HEK293 (cell line): ENCODE measurements at regions not wholly inside any gene's neighbourhood (a gene's known extent, or its start where the extent isn't known, plus 50 kb on each side); places are given as distances from the start of the nearest gene placed in this dataset.
A peak's percentile ranks its signal among the peaks of the same experiment; 100 is the strongest.

Experiments
- CTCF ChIA-PET: fragments of 350-600 bp; formaldehyde crosslinking; extraction: SDS; loops from one replicate; lab custom pipeline; 2021; ENCODE audit warnings: antibody characterized with exemption; lab: Yijun Ruan, JAX
- POLR2A ChIA-PET: fragments of 300-600 bp; formaldehyde crosslinking; extraction: SDS; loops from one replicate; lab custom pipeline; 2020; ENCODE audit warnings: antibody characterized with exemption, inconsistent platforms; lab: Yijun Ruan, JAX
- H3K27ac ChIP-seq: fragments of 200-500 bp; sonication (Bioruptor generic); 2 replicates; pipeline ENCODE4 v1.5.1; 2014; ENCODE audit warnings: low read depth, low read length, control low read depth, inconsistent platforms; ENCODE audit errors: extremely low read depth
- H3K36me3 ChIP-seq, 2 experiments: fragments of 200-500 bp in 1 of 2; sonication (Bioruptor generic) in 1 of 2; 1 replicate in 1 of 2; 2 replicates in 1 of 2; pipeline ENCODE4 v1.5.1; 2014 to 2017; ENCODE audit warnings: inconsistent platforms in 2 of 2, low read length in 2 of 2; ENCODE audit not compliant: control insufficient read depth in 2 of 2, insufficient read depth in 1 of 2
- H3K4me1 ChIP-seq: fragments of 200-500 bp; sonication (Bioruptor generic); 2 replicates; pipeline ENCODE4 v1.5.1; 2014; ENCODE audit warnings: mild to moderate bottlenecking, low read length, inconsistent platforms; ENCODE audit not compliant: control insufficient read depth, insufficient read depth
- H3K4me3 ChIP-seq: 2 replicates; pipeline ENCODE4 v1.5.1; 2011; ENCODE audit warnings: low read depth, mild to moderate bottlenecking, control low read depth, low read length, moderate library complexity
- H3K9me3 ChIP-seq: fragments of 200-500 bp; sonication (Bioruptor generic); 2 replicates; pipeline ENCODE4 v1.5.1; 2014; ENCODE audit warnings: low read depth, low read length, inconsistent platforms; ENCODE audit not compliant: control insufficient read depth, insufficient read depth
- YY2 ChIP-seq: fragments of 450-650 bp; formaldehyde crosslinking; IDR thresholded peaks from 2 replicates; pipeline ENCODE4 v1.5.1; 2016; ENCODE audit warnings: missing biosample characterization, missing genetic modification characterization
- ZBTB17 ChIP-seq: fragments of 450-650 bp; formaldehyde crosslinking; IDR thresholded peaks from 2 replicates; pipeline ENCODE4 v1.5.1; 2016; ENCODE audit warnings: missing biosample characterization, missing genetic modification characterization
- ZBTB21 ChIP-seq: fragments of 450-650 bp; formaldehyde crosslinking; IDR thresholded peaks from 2 replicates; pipeline ENCODE4 v1.5.1; 2017; ENCODE audit warnings: missing biosample characterization, missing genetic modification characterization
- ZIC2 ChIP-seq: fragments of 450-650 bp; formaldehyde crosslinking; IDR thresholded peaks from 2 replicates; pipeline ENCODE4 v1.5.1; 2016; ENCODE audit warnings: missing biosample characterization, missing genetic modification characterization
- ZNF174 ChIP-seq: fragments of 450-650 bp; formaldehyde crosslinking; IDR thresholded peaks from 2 replicates; pipeline ENCODE4 v1.5.0; 2017; ENCODE audit warnings: missing biosample characterization, mild to moderate bottlenecking, missing genetic modification characterization
- ZNF2 ChIP-seq: fragments of 450-650 bp; formaldehyde crosslinking; IDR thresholded peaks from 2 replicates; pipeline ENCODE4 v1.5.1; 2016; ENCODE audit warnings: missing biosample characterization, missing genetic modification characterization
- ZNF433 ChIP-seq: fragments of 450-650 bp; formaldehyde crosslinking; IDR thresholded peaks from 2 replicates; pipeline ENCODE4 v1.5.1; 2016; ENCODE audit warnings: missing biosample characterization, missing genetic modification characterization, low read depth
- ZNF701 ChIP-seq: fragments of 450-650 bp; formaldehyde crosslinking; IDR thresholded peaks from 2 replicates; pipeline ENCODE4 v1.5.1; 2016; ENCODE audit warnings: missing biosample characterization, missing genetic modification characterization
- TF ChIP-seq, protein P1 (sequence below): fragments of 450-650 bp; formaldehyde crosslinking; IDR thresholded peaks from 2 replicates; pipeline ENCODE4 v1.5.1; 2016; ENCODE audit warnings: missing biosample characterization, missing genetic modification characterization
- TF ChIP-seq, protein P2 (sequence below): fragments of 450-650 bp; formaldehyde crosslinking; IDR thresholded peaks from 2 replicates; pipeline ENCODE4 v1.5.1; 2016; ENCODE audit warnings: missing biosample characterization, missing genetic modification characterization
- TF ChIP-seq, protein P3 (sequence below): fragments of 450-650 bp; formaldehyde crosslinking; IDR thresholded peaks from 2 replicates; pipeline ENCODE4 v1.5.1; 2016; ENCODE audit warnings: missing biosample characterization, missing genetic modification characterization
- TF ChIP-seq, protein P4 (sequence below): fragments of 450-650 bp; formaldehyde crosslinking; IDR thresholded peaks from 2 replicates; pipeline ENCODE4; 2016; ENCODE audit warnings: missing biosample characterization, missing genetic modification characterization

DNA sequence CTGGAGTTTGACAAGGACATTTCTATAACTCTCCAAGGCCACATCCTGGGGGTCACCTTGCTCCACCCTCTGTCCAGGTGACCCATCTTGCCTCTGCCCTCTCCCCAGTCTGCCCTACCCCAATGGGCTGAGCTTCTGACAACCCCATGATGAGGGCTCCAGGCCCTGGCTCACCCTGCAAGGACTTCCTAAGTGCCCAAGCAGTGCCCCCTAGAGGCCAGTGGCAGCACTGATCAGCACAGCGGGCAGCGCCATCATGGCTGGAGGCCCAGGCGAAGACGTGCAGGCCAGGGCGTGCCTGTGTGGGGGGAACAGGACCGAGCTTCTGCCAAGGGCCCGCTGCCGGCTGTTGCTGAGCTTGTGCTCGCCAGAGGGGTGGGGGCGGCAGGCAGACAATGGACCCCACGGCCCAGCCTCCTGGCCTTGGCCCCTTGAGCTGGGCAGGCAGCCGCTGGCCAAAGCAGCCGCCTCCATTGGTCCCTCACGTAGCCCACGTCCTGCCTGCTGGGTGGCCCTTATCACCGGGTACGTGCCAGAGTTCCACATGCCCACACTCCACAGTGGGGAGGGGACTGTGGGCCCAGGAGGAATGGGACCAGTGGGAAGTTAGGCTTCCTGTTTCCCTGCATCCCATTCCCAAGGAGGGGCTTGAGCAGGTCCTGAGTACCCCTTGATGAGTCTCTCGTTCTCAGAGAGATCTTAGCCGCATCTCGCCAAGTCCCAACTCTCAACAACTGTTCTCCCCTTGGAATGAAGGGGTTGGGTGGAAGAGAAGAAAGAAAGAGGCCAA is 64.3 kb downstream of the MRPL14 start (continued):
- TF ChIP-seq ZNF701 (tag by site-specific recombination) (0 out of 2 replicates have a peak, but pooled peaks have one; percentile 21), ZBTB21 (tag by site-specific recombination) (no peak), YY2 (tag by site-specific recombination) (0 out of 2 replicates have a peak, but pooled peaks have one; percentile 44), ZNF2 (tag by site-specific recombination) (no peak), ZNF433 (tag by site-specific recombination) (no peak)
- TF ChIP-seq, protein P1, sequence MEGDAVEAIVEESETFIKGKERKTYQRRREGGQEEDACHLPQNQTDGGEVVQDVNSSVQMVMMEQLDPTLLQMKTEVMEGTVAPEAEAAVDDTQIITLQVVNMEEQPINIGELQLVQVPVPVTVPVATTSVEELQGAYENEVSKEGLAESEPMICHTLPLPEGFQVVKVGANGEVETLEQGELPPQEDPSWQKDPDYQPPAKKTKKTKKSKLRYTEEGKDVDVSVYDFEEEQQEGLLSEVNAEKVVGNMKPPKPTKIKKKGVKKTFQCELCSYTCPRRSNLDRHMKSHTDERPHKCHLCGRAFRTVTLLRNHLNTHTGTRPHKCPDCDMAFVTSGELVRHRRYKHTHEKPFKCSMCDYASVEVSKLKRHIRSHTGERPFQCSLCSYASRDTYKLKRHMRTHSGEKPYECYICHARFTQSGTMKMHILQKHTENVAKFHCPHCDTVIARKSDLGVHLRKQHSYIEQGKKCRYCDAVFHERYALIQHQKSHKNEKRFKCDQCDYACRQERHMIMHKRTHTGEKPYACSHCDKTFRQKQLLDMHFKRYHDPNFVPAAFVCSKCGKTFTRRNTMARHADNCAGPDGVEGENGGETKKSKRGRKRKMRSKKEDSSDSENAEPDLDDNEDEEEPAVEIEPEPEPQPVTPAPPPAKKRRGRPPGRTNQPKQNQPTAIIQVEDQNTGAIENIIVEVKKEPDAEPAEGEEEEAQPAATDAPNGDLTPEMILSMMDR = peak; percentile 72
- TF ChIP-seq, protein P2, sequence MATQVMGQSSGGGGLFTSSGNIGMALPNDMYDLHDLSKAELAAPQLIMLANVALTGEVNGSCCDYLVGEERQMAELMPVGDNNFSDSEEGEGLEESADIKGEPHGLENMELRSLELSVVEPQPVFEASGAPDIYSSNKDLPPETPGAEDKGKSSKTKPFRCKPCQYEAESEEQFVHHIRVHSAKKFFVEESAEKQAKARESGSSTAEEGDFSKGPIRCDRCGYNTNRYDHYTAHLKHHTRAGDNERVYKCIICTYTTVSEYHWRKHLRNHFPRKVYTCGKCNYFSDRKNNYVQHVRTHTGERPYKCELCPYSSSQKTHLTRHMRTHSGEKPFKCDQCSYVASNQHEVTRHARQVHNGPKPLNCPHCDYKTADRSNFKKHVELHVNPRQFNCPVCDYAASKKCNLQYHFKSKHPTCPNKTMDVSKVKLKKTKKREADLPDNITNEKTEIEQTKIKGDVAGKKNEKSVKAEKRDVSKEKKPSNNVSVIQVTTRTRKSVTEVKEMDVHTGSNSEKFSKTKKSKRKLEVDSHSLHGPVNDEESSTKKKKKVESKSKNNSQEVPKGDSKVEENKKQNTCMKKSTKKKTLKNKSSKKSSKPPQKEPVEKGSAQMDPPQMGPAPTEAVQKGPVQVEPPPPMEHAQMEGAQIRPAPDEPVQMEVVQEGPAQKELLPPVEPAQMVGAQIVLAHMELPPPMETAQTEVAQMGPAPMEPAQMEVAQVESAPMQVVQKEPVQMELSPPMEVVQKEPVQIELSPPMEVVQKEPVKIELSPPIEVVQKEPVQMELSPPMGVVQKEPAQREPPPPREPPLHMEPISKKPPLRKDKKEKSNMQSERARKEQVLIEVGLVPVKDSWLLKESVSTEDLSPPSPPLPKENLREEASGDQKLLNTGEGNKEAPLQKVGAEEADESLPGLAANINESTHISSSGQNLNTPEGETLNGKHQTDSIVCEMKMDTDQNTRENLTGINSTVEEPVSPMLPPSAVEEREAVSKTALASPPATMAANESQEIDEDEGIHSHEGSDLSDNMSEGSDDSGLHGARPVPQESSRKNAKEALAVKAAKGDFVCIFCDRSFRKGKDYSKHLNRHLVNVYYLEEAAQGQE (tag by site-specific recombination) = peak; percentile 74

DNA sequence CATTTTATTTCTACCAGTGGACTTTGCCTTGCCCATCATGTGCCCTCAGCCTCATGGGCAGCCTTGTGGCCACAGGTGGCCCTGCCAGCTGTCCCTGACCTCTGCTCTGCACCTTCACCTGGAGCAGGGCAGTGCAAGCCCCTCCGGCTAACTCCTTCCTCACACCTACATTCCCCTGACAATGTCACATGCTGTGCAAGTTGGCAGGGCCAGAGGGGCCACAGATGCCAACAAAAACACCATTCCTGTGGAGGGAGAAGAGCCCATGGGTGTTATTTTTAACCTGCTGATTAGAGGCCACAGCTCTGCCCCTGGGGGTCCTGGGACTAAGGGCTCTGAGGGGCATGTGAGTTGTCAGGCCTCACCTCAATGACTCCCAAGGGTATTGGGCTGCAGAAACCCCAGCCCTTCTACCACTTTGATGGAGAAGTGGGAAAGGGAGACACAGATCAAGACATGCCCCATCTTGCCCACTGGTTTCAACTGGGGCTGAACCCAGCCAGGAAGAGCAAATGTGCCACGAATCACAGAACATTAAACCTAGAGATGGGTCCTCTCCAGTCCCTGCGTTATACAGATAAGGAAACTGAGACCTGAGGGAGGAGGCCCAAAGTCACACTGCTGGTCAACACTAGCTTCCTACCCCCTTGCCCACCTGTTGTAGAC is 65.0 kb downstream of the MRPL14 start:
- Histone ChIP-seq H3K36me3 (no peaks in the 10 kb centered on the region), H3K4me3 (no peak overlapping the region), H3K27ac (no peak overlapping the region), H3K4me1 (no peaks in the 10 kb centered on the region), H3K9me3 (no peaks in the 10 kb centered on the region)
- peak; percentile 48 for TF ChIP-seq ZBTB17 (tag by site-specific recombination)
- TF ChIP-seq ZNF174 (tag by site-specific recombination) = no peak
- TF ChIP-seq, protein P3, sequence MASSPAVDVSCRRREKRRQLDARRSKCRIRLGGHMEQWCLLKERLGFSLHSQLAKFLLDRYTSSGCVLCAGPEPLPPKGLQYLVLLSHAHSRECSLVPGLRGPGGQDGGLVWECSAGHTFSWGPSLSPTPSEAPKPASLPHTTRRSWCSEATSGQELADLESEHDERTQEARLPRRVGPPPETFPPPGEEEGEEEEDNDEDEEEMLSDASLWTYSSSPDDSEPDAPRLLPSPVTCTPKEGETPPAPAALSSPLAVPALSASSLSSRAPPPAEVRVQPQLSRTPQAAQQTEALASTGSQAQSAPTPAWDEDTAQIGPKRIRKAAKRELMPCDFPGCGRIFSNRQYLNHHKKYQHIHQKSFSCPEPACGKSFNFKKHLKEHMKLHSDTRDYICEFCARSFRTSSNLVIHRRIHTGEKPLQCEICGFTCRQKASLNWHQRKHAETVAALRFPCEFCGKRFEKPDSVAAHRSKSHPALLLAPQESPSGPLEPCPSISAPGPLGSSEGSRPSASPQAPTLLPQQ (tag by site-specific recombination) = 0 out of 2 replicates have a peak, but pooled peaks have one; percentile 15
- peak; percentile 91 for TF ChIP-seq ZIC2 (tag by site-specific recombination)
- TF ChIP-seq, protein P4, sequence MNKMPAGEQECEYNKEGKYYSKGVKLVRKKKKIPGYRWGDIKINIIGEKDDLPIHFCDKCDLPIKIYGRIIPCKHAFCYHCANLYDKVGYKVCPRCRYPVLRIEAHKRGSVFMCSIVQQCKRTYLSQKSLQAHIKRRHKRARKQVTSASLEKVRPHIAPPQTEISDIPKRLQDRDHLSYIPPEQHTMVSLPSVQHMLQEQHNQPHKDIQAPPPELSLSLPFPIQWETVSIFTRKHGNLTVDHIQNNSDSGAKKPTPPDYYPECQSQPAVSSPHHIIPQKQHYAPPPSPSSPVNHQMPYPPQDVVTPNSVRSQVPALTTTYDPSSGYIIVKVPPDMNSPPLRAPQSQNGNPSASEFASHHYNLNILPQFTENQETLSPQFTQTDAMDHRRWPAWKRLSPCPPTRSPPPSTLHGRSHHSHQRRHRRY = no peak
- CTCF ChIA-PET = interaction anchor here (0.5 to 3.5 kb wide), 27 partner anchors 9 to 396 kb away, joined by 3 to 35 read pairs (median 5); partner anchors contain the start of gene VEGFA
- POLR2A ChIA-PET = interaction anchor here (0.5 to 2.6 kb wide), 3 partner anchors 10 to 292 kb away, joined by 3 to 9 read pairs (median 3); partner anchors contain the start of gene VEGFA
